Ishikawa (cell line): ENCODE measurements at regions not wholly inside any gene's neighbourhood (a gene's known extent, or its start where the extent isn't known, plus 50 kb on each side); places are given as distances from the start of the nearest gene placed in this dataset.

Source experiments
- EP300 ChIP-seq: IDR thresholded peaks from 2 replicates; pipeline ENCODE4 v1.6.1; 2012; ENCODE audit warnings: borderline replicate concordance
- TEAD4 ChIP-seq: IDR thresholded peaks from 2 replicates; pipeline ENCODE4 v1.6.1; 2012
- TF ChIP-seq, protein P1 (sequence below): IDR thresholded peaks from 2 replicates; pipeline ENCODE4 v1.6.1; 2012; ENCODE audit warnings: low read depth, mild to moderate bottlenecking

GRCh38 chr2:187638840-187639239 is 84.6 kb upstream of the TFPI start:
- TF ChIP-seq, protein P1, sequence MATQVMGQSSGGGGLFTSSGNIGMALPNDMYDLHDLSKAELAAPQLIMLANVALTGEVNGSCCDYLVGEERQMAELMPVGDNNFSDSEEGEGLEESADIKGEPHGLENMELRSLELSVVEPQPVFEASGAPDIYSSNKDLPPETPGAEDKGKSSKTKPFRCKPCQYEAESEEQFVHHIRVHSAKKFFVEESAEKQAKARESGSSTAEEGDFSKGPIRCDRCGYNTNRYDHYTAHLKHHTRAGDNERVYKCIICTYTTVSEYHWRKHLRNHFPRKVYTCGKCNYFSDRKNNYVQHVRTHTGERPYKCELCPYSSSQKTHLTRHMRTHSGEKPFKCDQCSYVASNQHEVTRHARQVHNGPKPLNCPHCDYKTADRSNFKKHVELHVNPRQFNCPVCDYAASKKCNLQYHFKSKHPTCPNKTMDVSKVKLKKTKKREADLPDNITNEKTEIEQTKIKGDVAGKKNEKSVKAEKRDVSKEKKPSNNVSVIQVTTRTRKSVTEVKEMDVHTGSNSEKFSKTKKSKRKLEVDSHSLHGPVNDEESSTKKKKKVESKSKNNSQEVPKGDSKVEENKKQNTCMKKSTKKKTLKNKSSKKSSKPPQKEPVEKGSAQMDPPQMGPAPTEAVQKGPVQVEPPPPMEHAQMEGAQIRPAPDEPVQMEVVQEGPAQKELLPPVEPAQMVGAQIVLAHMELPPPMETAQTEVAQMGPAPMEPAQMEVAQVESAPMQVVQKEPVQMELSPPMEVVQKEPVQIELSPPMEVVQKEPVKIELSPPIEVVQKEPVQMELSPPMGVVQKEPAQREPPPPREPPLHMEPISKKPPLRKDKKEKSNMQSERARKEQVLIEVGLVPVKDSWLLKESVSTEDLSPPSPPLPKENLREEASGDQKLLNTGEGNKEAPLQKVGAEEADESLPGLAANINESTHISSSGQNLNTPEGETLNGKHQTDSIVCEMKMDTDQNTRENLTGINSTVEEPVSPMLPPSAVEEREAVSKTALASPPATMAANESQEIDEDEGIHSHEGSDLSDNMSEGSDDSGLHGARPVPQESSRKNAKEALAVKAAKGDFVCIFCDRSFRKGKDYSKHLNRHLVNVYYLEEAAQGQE = no peak
- TF ChIP-seq EP300 = no peak
- TF ChIP-seq TEAD4 = no peak
